Globus pallidus (tissue), 1 donor: ENCODE measurements at regions not wholly inside any gene's neighbourhood (a gene's known extent, or its start where the extent isn't known, plus 50 kb on each side); places are given as distances from the start of the nearest gene placed in this dataset.

Source experiments
- DNase-seq: peaks from one replicate; pipeline ENCODE4 v3.0.0-alpha.2; 2015; ENCODE audit warnings: low spot score

- DNase-seq = no peak
Observed at GRCh38 chr18:10279905-10280644, 174.4 kb upstream of the APCDD1 start.

GRCh38 chr18:10284540-10285282 is 169.7 kb upstream of the APCDD1 start:
- no peak for DNase-seq

- DNase-seq = no peak
Observed at GRCh38 chr18:10285283-10285640, 169.2 kb upstream of the APCDD1 start.

- DNase-seq = no peak
Observed at GRCh38 chr18:10286580-10287150, 167.8 kb upstream of the APCDD1 start.

- no peak for DNase-seq
Observed at GRCh38 chr18:10289251-10289650, 165.2 kb upstream of the APCDD1 start.

GRCh38 chr18:10289951-10290637 is 164.3 kb upstream of the APCDD1 start:
- no peak for DNase-seq

- no peak for DNase-seq
Observed at GRCh38 chr18:10290638-10291235, 163.7 kb upstream of the APCDD1 start.

GRCh38 chr18:10291568-10291981 is 162.9 kb upstream of the APCDD1 start:
- no peak for DNase-seq

GRCh38 chr18:10293966-10294365 is 160.5 kb upstream of the APCDD1 start:
- DNase-seq = no peak

- DNase-seq = no peak
Observed at GRCh38 chr18:10295751-10296150, 158.7 kb upstream of the APCDD1 start.

GRCh38 chr18:10296491-10296890 is 157.9 kb upstream of the APCDD1 start:
- DNase-seq = no peak

GRCh38 chr18:10297086-10297485 is 157.3 kb upstream of the APCDD1 start:
- no peak for DNase-seq

- no peak for DNase-seq
Observed at GRCh38 chr18:10298346-10298745, 156.1 kb upstream of the APCDD1 start.

- DNase-seq = peak; percentile 48
Observed at GRCh38 chr18:10299643-10300042, 154.8 kb upstream of the APCDD1 start.

GRCh38 chr18:10300739-10301138 is 153.7 kb upstream of the APCDD1 start:
- DNase-seq = no peak

- DNase-seq = no peak
Observed at GRCh38 chr18:10301831-10302483, 152.5 kb upstream of the APCDD1 start.

GRCh38 chr18:10303171-10303570 is 151.3 kb upstream of the APCDD1 start:
- DNase-seq = no peak

- no peak for DNase-seq
Observed at GRCh38 chr18:10304853-10305252, 149.6 kb upstream of the APCDD1 start.

GRCh38 chr18:10306779-10307178 is 147.7 kb upstream of the APCDD1 start:
- no peak for DNase-seq

GRCh38 chr18:10308154-10308553 is 146.3 kb upstream of the APCDD1 start:
- DNase-seq = no peak

GRCh38 chr18:10310626-10311025 is 143.8 kb upstream of the APCDD1 start:
- no peak for DNase-seq
